GM13977 (cell line): ENCODE measurements at regions not wholly inside any gene's neighbourhood (a gene's known extent, or its start where the extent isn't known, plus 50 kb on each side); places are given as distances from the start of the nearest gene placed in this dataset.

Experiments
- DNase-seq: peaks from one replicate; pipeline ENCODE4 v3.0.0; 2012; ENCODE audit warnings: low spot score
- CTCF ChIP-seq: IDR thresholded peaks from 2 replicates; pipeline ENCODE4 v1.5.1; 2012; ENCODE audit warnings: mild to moderate bottlenecking, control low read depth; ENCODE audit not compliant: insufficient read depth; ENCODE audit errors: extremely low read depth, missing control alignments
- in situ Hi-C: fragments of 300-500 bp; cut with MboI; formaldehyde crosslinking; loops from one replicate; pipeline ENCODE4 v1.12.0; 2022; ENCODE audit warnings: low sequenced_read_pairs, low pct_unique_long_range_greater_than_20kb, mixed read lengths, inconsistent platforms; ENCODE audit not compliant: unreplicated experiment

GRCh38 chr16:87240211-87241136 is 76.7 kb downstream of the C16orf95 start:
- in situ Hi-C loops = no loop called here
- no peak for DNase-seq
- no peak for TF ChIP-seq CTCF

- in situ Hi-C loops = no loop called here
- no peak for DNase-seq
- no peak for TF ChIP-seq CTCF
Measured at GRCh38 chr16:87241137-87241771, 75.9 kb downstream of the C16orf95 start.

GRCh38 chr16:87243478-87243877 is 73.7 kb downstream of the C16orf95 start:
- in situ Hi-C loops = no loop called here

GRCh38 chr16:87244636-87245197 is 72.5 kb downstream of the C16orf95 start:
- in situ Hi-C loops = no loop called here
- DNase-seq = no peak
- no peak for TF ChIP-seq CTCF

More at GRCh38 chr16:87243478-87243877, 73.7 kb downstream of the C16orf95 start:
- no peak for DNase-seq
- TF ChIP-seq CTCF = no peak

GRCh38 chr16:87245511-87245910 is 71.7 kb downstream of the C16orf95 start:
- DNase-seq = no peak
- no peak for TF ChIP-seq CTCF
- in situ Hi-C loops = no loop called here

GRCh38 chr16:87246269-87247065 is 70.7 kb downstream of the C16orf95 start:
- no peak for DNase-seq
- no peak for TF ChIP-seq CTCF
- in situ Hi-C loops = no loop called here
